NCI-H1694 treated with DMSO at 0.1 percent for 48 hours (cell line): ENCODE measurements at regions not wholly inside any gene's neighbourhood (a gene's known extent, or its start where the extent isn't known, plus 50 kb on each side); places are given as distances from the start of the nearest gene placed in this dataset.
"Not testable (repeated sequence)": the region's sequence is repeated elsewhere in the genome, so short reads cannot be mapped to it uniquely, and the experiment has no call there.

Experiments used
- DNase-seq: peaks from one replicate; lab custom pipeline; 2025; lab: John Stamatoyannopoulos, UW

GRCh38 chr4:116122124-116122523 lies 963.3 kb downstream of the TRAM1L1 start:
- no peak for DNase-seq

GRCh38 chr4:116118221-116118620 lies 967.2 kb downstream of the TRAM1L1 start:
- DNase-seq, result no peak

GRCh38 chr4:116112861-116113260 lies 972.5 kb downstream of the TRAM1L1 start:
- not testable (repeated sequence) for DNase-seq

- no peak for DNase-seq
Measured at GRCh38 chr4:116110713-116111112, 974.7 kb downstream of the TRAM1L1 start.

- DNase-seq, result no peak
Measured at GRCh38 chr4:116108606-116109005, 976.8 kb downstream of the TRAM1L1 start.

- no peak for DNase-seq
Measured at GRCh38 chr4:116101321-116101720, 984.1 kb downstream of the TRAM1L1 start.

GRCh38 chr4:116099596-116099995 lies 985.8 kb downstream of the TRAM1L1 start:
- no peak for DNase-seq

GRCh38 chr4:116097353-116097752 lies 983.9 kb upstream of the NDST4 start:
- DNase-seq, result not testable (repeated sequence)

GRCh38 chr4:116092961-116093360 lies 979.5 kb upstream of the NDST4 start:
- no peak for DNase-seq

GRCh38 chr4:116088771-116089170 lies 975.4 kb upstream of the NDST4 start:
- DNase-seq, result no peak

GRCh38 chr4:116082808-116083366 lies 969.5 kb upstream of the NDST4 start:
- DNase-seq, result no peak

- no peak for DNase-seq
Measured at GRCh38 chr4:116073051-116073450, 959.6 kb upstream of the NDST4 start.

- no peak for DNase-seq
Measured at GRCh38 chr4:116070283-116070682, 956.9 kb upstream of the NDST4 start.

GRCh38 chr4:116066711-116067245 lies 953.4 kb upstream of the NDST4 start:
- DNase-seq, result no peak

GRCh38 chr4:116064331-116064730 lies 950.9 kb upstream of the NDST4 start:
- DNase-seq, result no peak

- DNase-seq, result no peak
Measured at GRCh38 chr4:116059361-116059760, 945.9 kb upstream of the NDST4 start.

- DNase-seq, result no peak
Measured at GRCh38 chr4:116058129-116058528, 944.7 kb upstream of the NDST4 start.

- no peak for DNase-seq
Measured at GRCh38 chr4:116055857-116056827, 942.7 kb upstream of the NDST4 start.

- DNase-seq, result no peak
Measured at GRCh38 chr4:116027311-116027710, 913.9 kb upstream of the NDST4 start.

GRCh38 chr4:116024954-116025708 lies 911.7 kb upstream of the NDST4 start:
- DNase-seq, result no peak

- no peak for DNase-seq
Measured at GRCh38 chr4:116023049-116023448, 909.6 kb upstream of the NDST4 start.

- no peak for DNase-seq
Measured at GRCh38 chr4:116020141-116020722, 906.8 kb upstream of the NDST4 start.
